Stimulated activated effector memory CD8-positive, alpha-beta T cell treated with anti-CD3 and anti-CD28 coated beads, Interleukin-12 subunit alpha, Interleukin-12 subunit beta, amount 100 ng/mL, for 72 hours (primary cell): ENCODE measurements at regions not wholly inside any gene's neighbourhood (a gene's known extent, or its start where the extent isn't known, plus 50 kb on each side); places are given as distances from the start of the nearest gene placed in this dataset.

Experiments used
- ATAC-seq: fragments of 150-1000 bp; cut with Tn5 transposase; 2 replicates; pipeline ENCODE4 v1.10.0; 2021
- DNase-seq, 2 donors: peaks; one replicate each; pipeline ENCODE4 v3.0.0; 2021 to 2022; ENCODE audit warnings: low spot score in 2 of 2
- H3K27ac Mint-ChIP-seq: one replicate; pipeline ENCODE4 v1.8.0; 2022; ENCODE audit warnings: mild to moderate bottlenecking, mixed read lengths
- H3K36me3 Mint-ChIP-seq: one replicate; pipeline ENCODE4 v1.8.0; 2022; ENCODE audit warnings: mild to moderate bottlenecking, mixed read lengths
- H3K4me1 Mint-ChIP-seq: one replicate; pipeline ENCODE4 v1.8.0; 2022; ENCODE audit warnings: mixed read lengths
- H3K4me3 Mint-ChIP-seq: one replicate; pipeline ENCODE4 v1.8.0; 2022; ENCODE audit warnings: mild to moderate bottlenecking, mixed read lengths
- H3K9me3 Mint-ChIP-seq: one replicate; pipeline ENCODE4 v1.8.0; 2022; ENCODE audit warnings: mixed read lengths

DNA sequence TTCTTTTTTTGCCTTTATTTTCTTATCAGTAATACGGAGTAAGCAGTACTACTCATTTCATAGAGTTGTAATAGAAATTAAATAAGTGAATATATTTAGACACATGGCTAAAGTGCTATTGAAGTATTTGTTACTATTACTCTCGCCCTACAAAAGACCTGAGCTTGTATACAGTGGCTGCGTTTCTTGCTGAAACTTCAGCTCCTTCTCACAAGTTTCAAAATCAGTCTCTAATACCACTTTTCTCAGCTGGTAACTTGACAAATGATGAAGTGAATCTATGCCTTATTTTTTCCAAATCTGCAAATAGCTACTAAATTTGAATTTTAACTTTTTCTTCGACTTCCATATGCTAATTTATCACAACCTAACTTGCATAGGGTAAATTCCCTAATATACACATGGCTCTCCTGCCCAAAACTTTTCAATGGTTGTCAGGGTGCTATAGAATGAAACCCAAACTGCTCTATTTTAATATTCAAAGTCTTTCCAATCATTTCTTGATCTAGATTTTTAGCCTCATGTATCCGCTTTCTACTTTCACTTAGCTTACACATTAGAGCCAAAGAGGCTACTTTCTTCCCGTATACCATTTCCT lies 347.8 kb upstream of the GULP1 start:
- ATAC-seq (no peak), DNase-seq (no peak)
- no peak overlapping the region for H3K4me3 Mint-ChIP-seq
- no peaks in the 10 kb centered on the region for H3K36me3 Mint-ChIP-seq
- peaks cover 14% of the 10 kb centered on the region for H3K9me3 Mint-ChIP-seq
- no peak overlapping the region for H3K27ac Mint-ChIP-seq
- H3K4me1 Mint-ChIP-seq = no peaks in the 10 kb centered on the region

- Mint-ChIP-seq H3K4me3 (no peak overlapping the region), H3K4me1 (no peaks in the 10 kb centered on the region), H3K27ac (no peak overlapping the region), H3K36me3 (no peaks in the 10 kb centered on the region), H3K9me3 (peaks cover 16% of the 10 kb centered on the region)
- DNase-seq (no peak), ATAC-seq (no peak)
Measured at GRCh38 chr2:187949859-187950258, 341.8 kb upstream of the GULP1 start.

DNA sequence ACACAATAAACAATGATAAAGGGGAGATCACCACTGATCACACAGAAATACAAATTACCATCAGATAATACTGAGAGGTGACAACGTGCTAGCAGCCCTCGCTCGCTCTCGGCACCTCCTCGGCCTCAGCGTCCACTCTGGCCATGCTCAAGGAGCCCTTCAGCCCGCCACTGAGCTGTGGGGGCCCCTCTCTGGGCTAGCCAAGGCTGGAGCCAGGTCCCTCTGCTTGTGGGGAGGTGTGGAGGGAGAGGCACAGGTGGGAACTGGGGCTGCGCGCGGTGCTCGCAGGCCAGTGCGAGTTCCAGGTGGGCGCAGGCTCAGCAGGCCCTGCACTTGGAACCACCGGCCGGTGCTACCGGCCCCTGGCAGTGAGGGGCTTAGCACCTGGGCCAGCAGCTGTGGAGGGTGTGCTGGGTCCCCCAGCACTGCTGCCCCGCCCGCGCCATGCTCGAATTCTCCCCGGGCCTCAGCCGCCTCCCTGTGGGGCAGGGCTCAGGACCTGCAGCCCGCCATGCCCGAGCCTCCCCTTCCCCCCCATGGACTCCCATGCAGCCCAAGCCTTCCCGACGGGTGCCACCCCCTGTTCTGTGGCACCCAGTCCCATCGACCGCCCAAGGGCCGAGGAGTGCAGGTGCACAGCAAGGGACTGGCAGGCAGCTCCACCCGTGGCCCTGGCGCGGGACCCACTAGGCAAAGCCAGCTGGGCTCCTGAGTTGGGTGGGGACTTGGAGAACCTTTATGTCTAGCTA lies 340.0 kb upstream of the GULP1 start:
- Mint-ChIP-seq H3K4me1 (no peaks in the 10 kb centered on the region), H3K36me3 (no peaks in the 10 kb centered on the region), H3K27ac (no peak overlapping the region), H3K9me3 (peaks cover 17% of the 10 kb centered on the region), H3K4me3 (no peak overlapping the region)
- ATAC-seq (peak; percentile 8), DNase-seq (no peak)

- ATAC-seq (no peak), DNase-seq (no peak)
- no peak overlapping the region for H3K27ac Mint-ChIP-seq
- no peaks in the 10 kb centered on the region for H3K36me3 Mint-ChIP-seq
- H3K4me3 Mint-ChIP-seq = no peak overlapping the region
- H3K4me1 Mint-ChIP-seq = no peaks in the 10 kb centered on the region
- H3K9me3 Mint-ChIP-seq = peaks cover 5% of the 10 kb centered on the region
Measured at GRCh38 chr2:187956906-187957534, 334.7 kb upstream of the GULP1 start.

DNA sequence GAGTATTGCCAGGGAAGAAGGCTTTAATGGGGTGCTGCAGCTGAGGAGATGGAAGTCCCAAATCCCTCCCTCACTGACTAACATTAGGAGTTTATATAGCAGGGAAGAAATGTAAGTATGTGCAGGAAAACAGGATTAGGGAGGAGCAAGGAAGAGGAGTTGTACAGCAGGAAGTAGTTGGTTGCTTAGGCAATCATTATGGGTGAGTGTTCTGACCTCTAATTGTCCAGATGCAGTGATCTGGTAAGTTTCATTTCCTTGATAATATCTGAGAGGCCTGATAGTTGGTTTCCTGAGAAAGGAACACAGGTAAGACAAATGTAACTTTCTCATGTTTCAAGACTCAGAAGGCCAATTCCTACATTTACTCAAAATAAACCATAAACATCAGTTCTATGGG lies 331.9 kb upstream of the GULP1 start:
- Mint-ChIP-seq H3K36me3 (no peaks in the 10 kb centered on the region), H3K4me1 (no peaks in the 10 kb centered on the region), H3K4me3 (no peak overlapping the region), H3K9me3 (peaks cover 5% of the 10 kb centered on the region), H3K27ac (no peak overlapping the region)
- DNase-seq (no peak), ATAC-seq (no peak)

GRCh38 chr2:187962538-187962937 lies 329.1 kb upstream of the GULP1 start:
- DNase-seq = no peak
- H3K27ac Mint-ChIP-seq = no peak overlapping the region
- H3K4me3 Mint-ChIP-seq = no peak overlapping the region
- no peaks in the 10 kb centered on the region for H3K9me3 Mint-ChIP-seq
- ATAC-seq = no peak
- no peaks in the 10 kb centered on the region for H3K4me1 Mint-ChIP-seq
- no peaks in the 10 kb centered on the region for H3K36me3 Mint-ChIP-seq

DNA sequence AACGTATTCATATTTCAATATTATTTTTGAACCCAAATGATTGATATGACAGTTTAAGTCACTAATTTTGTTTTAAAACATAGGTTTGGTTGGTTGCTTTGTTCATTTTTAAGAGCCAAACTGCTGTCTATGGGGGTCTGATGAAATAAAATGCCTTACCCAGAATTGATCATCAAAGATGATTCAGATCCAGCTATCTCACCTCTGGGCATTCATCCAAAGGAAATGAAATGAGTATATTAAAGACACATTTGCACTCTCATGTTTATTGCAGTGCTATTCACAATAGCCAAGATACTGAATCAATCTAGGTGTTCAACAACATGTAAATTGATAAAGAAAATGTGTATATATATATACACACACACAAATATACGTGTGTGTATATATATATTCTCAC lies 326.9 kb upstream of the GULP1 start:
- DNase-seq = no peak
- no peaks in the 10 kb centered on the region for H3K36me3 Mint-ChIP-seq
- H3K4me1 Mint-ChIP-seq = no peaks in the 10 kb centered on the region
- ATAC-seq = no peak
- H3K27ac Mint-ChIP-seq = no peak overlapping the region
- no peaks in the 10 kb centered on the region for H3K9me3 Mint-ChIP-seq
- no peak overlapping the region for H3K4me3 Mint-ChIP-seq

GRCh38 chr2:187966924-187967323 lies 324.8 kb upstream of the GULP1 start:
- Mint-ChIP-seq H3K4me3 (no peak overlapping the region), H3K36me3 (no peaks in the 10 kb centered on the region), H3K4me1 (no peaks in the 10 kb centered on the region), H3K9me3 (peaks cover 3% of the 10 kb centered on the region), H3K27ac (no peak overlapping the region)
- no peak for ATAC-seq
- no peak for DNase-seq

GRCh38 chr2:187971893-187972292 lies 319.8 kb upstream of the GULP1 start:
- DNase-seq (no peak), ATAC-seq (no peak)
- Mint-ChIP-seq H3K9me3 (peaks cover 3% of the 10 kb centered on the region), H3K27ac (no peak overlapping the region), H3K4me3 (no peak overlapping the region), H3K4me1 (no peaks in the 10 kb centered on the region), H3K36me3 (no peaks in the 10 kb centered on the region)

DNA sequence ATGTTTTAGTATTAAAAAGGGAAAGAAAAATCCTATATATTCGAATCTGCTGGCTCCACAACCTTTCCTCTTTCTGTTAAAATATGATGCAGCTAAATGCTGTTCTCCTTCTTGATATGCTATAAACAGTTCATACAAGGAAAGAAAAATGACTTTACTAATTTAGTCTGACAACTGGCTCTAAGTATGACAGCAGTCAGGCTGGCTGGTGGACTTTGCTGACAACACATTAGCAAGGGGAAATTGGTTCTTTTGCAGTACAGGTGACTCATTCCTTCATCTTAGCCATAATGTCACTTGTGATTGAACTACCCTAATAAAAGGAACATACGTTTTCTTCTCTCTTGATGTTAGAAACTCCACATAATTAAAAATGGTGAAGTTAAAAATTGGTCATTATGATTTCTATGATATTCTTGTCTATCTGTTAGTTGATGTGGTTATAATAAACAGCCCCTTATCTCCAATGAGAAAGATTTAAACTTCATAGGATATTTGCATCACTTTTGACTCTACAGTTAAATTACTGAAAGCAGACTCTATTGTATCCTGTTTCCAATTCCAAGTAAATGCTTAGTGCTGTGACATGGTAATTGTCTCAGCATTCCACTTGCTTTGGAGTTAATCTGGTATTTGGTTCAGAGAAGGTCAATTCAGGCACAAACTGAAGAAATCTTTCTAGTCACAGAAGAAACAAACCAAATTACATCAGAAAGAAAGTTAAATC lies 315.3 kb upstream of the GULP1 start:
- no peaks in the 10 kb centered on the region for H3K9me3 Mint-ChIP-seq

GRCh38 chr2:187976986-187977333 lies 314.7 kb upstream of the GULP1 start:
- no peaks in the 10 kb centered on the region for H3K9me3 Mint-ChIP-seq
- H3K27ac Mint-ChIP-seq = no peak overlapping the region
- no peaks in the 10 kb centered on the region for H3K36me3 Mint-ChIP-seq
- no peaks in the 10 kb centered on the region for H3K4me1 Mint-ChIP-seq
- ATAC-seq (no peak), DNase-seq (no peak)
- H3K4me3 Mint-ChIP-seq = no peak overlapping the region

More for the DNA sequence above, 315.3 kb upstream of the GULP1 start:
- no peaks in the 10 kb centered on the region for H3K4me1 Mint-ChIP-seq
- H3K27ac Mint-ChIP-seq = no peak overlapping the region
- DNase-seq = no peak
- no peaks in the 10 kb centered on the region for H3K36me3 Mint-ChIP-seq
- ATAC-seq = no peak
- no peak overlapping the region for H3K4me3 Mint-ChIP-seq

DNA sequence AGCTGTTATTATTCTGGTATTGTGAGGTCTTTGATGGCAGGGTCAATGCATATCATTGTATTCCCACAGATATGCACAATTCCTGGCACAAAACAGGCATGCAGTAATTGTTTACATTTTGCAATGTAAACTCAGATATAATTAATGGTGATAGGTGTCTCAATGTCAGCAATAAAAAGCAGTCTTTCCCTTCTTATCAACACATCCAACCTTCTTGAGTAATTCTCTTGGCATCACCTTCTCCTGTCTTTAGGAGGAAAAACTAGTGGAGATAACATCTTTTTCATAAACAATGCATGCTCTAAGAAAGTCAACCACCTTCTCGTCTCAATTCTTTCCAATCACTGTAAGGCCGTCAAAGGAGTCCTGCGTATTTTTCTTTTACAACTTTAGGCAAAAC lies 313.3 kb upstream of the GULP1 start:
- DNase-seq (no peak), ATAC-seq (no peak)
- H3K9me3 Mint-ChIP-seq = no peaks in the 10 kb centered on the region
- H3K36me3 Mint-ChIP-seq = no peaks in the 10 kb centered on the region
- no peak overlapping the region for H3K27ac Mint-ChIP-seq
- H3K4me3 Mint-ChIP-seq = no peak overlapping the region
- H3K4me1 Mint-ChIP-seq = no peaks in the 10 kb centered on the region

DNA sequence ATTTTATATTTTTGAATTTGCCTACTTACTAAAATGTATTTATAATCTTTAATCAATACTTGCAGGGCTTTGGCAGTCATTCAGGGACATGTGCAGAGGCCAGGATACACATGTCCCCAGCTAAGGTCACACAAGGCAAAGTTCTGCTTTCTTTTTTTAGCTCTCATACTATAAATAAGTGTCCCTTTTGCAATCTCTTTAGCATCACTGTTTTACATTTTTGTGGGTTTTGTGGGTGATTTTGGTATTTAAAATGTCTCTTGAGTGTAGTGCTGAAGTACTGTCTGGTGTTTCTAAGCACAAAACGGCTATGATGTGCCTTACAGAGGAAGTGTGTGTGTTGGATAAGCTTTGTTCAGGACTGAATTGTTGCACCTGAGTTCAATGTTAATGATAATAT lies 309.0 kb upstream of the GULP1 start:
- no peak overlapping the region for H3K4me3 Mint-ChIP-seq
- no peaks in the 10 kb centered on the region for H3K9me3 Mint-ChIP-seq
- no peaks in the 10 kb centered on the region for H3K4me1 Mint-ChIP-seq
- no peak for ATAC-seq
- H3K27ac Mint-ChIP-seq = no peak overlapping the region
- no peaks in the 10 kb centered on the region for H3K36me3 Mint-ChIP-seq
- DNase-seq = no peak

GRCh38 chr2:187985195-187985594 lies 306.5 kb upstream of the GULP1 start:
- Mint-ChIP-seq H3K4me3 (no peak overlapping the region), H3K4me1 (no peaks in the 10 kb centered on the region)
- ATAC-seq = no peak

DNA sequence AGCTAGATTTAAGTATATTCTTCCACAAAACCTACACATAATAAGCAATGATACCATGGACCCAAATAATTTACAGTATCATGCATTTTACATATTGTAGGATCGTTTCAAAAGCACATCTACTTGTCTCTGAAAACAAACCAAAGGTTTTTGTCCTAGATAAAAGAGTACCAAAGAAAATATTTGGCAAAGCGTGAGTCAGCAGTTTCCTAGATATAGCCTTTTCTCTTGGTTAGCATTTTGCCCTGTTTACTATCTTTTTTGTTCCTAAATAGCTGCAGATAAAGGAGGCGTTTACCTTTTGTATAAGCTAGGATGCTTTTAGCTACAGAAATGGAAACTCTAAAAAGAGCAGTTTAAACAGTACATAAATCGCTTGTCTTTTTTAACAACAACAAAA lies 305.8 kb upstream of the GULP1 start:
- no peak overlapping the region for H3K27ac Mint-ChIP-seq
- no peaks in the 10 kb centered on the region for H3K4me1 Mint-ChIP-seq
- ATAC-seq = no peak
- H3K4me3 Mint-ChIP-seq = no peak overlapping the region
- H3K9me3 Mint-ChIP-seq = peaks cover 3% of the 10 kb centered on the region
- no peaks in the 10 kb centered on the region for H3K36me3 Mint-ChIP-seq
- DNase-seq = no peak

More at GRCh38 chr2:187985195-187985594, 306.5 kb upstream of the GULP1 start:
- DNase-seq = no peak
- H3K36me3 Mint-ChIP-seq = no peaks in the 10 kb centered on the region
- no peak overlapping the region for H3K27ac Mint-ChIP-seq
- peaks cover 3% of the 10 kb centered on the region for H3K9me3 Mint-ChIP-seq
